ENCODE measurements at regions not wholly inside any gene's neighbourhood (a gene's known extent, or its start where the extent isn't known, plus 50 kb on each side); places are given as distances from the start of the nearest gene placed in this dataset.

GRCh38 chr3:102159810-102160451 is 274.9 kb upstream of the ZPLD1 start:
- DNase-seq = no peak

DNA sequence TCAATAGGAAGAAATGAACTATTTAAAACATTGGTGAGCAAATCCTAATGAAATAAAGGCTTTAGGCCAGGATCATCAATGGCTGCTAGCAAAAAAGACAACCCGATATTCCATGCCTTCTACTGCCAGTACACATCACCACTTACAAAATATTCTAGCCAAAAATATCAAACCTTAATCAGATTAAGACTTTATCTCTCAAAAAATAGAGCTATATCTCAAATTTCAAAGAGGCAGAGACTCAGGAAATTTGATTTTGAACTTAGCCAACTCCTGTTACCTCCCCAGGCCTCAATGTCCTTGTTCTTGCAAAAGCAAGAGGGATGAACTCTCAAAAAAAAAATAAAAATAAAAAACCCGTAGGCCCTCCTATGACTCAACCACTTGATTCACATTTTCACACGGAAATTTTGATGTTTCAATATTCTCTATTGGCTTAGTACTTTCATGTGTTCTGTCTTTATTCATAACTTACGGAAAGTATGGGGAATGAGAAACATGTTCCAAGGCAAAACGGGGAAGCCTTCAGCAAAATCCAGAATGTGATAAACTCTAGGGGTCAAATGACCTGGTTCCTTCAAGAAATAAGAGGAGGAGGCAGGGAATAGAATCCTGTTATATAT is 273.3 kb upstream of the ZPLD1 start:
- DNase-seq = peak in 1 of 2 donors; percentile 27

DNA sequence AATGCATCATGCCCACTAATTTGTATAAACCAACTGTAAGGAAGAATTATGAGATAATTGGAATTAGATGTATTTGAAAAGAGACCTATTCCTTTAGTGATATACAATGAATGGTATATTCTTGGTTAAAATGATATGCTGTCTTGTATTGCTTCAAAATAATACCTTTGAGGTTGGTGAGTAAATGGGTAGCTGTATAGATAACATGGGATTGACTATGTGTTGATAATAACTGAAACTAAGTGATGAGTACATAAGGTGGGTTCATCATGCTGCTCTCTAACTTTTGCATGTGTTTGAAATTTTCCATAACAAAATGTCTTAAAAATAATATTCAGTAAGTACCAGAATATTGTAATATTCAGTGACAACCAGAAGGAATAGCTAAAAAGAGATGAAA is 272.6 kb upstream of the ZPLD1 start:
- DNase-seq = no peak

GRCh38 chr3:102163039-102163817 is 271.6 kb upstream of the ZPLD1 start:
- no peak for DNase-seq

DNA sequence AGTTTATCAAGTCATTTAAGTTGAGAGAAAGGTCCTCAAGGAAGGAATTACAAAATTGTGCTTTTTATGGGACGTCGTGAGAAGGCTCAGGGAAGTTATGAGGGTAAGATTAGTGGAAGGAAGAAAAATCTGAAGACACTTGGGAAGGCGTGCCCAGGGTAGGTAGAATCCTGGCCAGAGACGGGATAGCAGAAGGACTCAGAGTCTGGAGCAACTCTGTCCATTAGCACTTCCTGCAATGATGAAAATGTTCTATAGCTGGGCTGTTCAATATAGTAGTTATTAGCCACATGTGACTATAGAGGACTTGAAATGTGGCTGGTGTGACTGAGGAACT is 271.0 kb upstream of the ZPLD1 start:
- no peak for DNase-seq

DNA sequence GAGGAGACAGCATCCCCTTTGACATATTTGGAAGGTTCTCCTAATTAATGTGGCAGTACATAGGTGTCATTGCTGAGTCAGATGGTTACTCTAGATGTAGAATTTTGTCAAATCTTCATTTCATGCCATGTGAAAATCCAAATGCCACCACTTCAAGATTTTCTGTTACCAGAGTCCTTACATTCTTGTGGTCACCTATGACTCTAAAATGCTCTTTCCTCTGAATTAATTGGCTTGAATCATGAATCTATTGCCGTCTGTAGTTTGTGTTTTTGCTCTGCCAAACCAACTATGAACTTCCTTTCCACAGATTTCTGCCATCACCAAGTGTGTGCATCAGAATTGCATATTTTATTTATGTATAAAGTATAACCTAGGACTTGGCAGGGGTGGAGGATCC is 269.4 kb upstream of the ZPLD1 start:
- DNase-seq = no peak

DNA sequence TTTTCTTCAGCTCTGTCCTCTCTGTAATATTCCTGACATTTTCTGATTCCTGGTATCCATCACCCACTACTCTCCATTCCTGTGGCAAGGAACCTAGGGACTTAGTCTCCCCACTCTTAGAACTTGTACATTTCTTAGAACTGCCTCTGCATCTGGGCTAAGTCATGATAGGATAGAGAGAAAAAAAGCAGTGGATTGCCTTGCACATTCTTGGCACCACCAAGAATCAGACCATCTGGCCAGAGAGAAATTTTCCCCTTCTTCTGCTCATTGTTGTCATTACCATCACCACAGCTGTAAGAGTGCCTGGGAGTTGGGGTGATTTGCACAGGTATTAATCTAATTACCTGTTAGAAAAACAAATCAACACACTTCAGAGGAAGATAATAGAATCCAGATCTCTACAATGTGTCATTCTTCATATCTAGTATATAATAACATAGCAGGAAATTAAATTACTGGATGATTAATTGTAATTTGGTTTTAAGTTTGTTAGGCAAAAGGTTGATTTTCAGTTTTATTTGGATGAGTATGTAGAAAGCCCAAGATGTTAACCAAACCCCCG is 264.8 kb upstream of the ZPLD1 start:
- no peak for DNase-seq

- no peak for DNase-seq
Observed at GRCh38 chr3:102170545-102170944, 264.3 kb upstream of the ZPLD1 start.

GRCh38 chr3:102174312-102174712 is 260.5 kb upstream of the ZPLD1 start:
- DNase-seq = no peak

- DNase-seq = no peak
Observed at GRCh38 chr3:102174832-102175374, 259.9 kb upstream of the ZPLD1 start.

DNA sequence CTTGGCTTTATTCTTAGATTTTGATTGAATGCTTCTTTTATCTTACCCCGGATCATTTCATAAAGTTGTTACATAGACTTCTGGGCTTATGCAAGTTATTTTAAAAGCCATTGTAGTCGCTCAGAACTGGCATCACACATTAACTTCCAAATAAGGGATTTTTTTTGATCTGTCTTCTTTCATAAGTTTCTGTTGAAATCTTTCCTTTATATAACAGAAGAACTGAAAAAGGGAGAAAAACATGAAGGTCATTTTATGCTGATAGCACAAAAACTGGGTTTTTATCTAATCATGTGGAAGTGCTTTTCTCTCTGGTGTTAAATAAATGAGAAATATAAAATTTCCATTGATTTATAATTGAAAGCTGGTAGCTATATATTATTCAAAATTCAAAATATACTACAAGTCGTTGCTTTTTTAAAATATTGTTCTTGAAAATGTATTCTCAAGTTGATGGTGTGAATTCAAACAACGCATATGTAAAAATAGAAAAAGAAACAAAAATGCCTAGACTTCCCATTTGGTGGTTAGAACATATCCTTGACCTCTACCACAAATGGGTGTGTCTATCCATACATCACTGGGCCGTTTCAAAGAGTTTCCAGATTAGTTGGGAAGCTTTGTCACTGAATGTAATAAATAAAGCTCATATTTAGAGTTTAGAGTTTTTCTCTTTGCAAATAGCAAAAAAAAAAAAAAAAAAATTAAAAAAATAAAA is 258.3 kb upstream of the ZPLD1 start:
- DNase-seq = peak; percentile 69 to 82

- no peak for DNase-seq
Observed at GRCh38 chr3:102177075-102177755, 257.6 kb upstream of the ZPLD1 start.

DNA sequence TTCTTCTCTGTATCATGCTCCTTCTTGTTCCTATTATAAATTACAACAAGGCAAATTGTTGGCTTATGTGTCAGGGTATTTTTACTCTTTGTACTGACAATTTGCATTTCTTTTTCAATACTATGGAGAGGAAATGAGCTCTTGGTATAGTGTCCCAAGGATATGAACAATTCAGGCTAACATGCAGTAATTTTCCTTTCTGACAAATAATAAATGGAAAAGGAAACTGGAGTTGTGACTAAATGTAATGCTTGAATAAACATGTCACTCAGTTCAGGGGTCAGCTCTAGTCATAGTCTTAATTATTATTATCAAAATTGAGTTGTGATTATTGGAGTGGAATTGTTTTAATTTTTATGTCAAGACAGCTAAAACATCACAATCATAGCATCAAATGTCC is 256.0 kb upstream of the ZPLD1 start:
- DNase-seq = peak in 1 of 2 donors; percentile 52

- DNase-seq = peak in 1 of 2 donors; percentile 45
Observed at GRCh38 chr3:102179326-102180177, 255.3 kb upstream of the ZPLD1 start.

DNA sequence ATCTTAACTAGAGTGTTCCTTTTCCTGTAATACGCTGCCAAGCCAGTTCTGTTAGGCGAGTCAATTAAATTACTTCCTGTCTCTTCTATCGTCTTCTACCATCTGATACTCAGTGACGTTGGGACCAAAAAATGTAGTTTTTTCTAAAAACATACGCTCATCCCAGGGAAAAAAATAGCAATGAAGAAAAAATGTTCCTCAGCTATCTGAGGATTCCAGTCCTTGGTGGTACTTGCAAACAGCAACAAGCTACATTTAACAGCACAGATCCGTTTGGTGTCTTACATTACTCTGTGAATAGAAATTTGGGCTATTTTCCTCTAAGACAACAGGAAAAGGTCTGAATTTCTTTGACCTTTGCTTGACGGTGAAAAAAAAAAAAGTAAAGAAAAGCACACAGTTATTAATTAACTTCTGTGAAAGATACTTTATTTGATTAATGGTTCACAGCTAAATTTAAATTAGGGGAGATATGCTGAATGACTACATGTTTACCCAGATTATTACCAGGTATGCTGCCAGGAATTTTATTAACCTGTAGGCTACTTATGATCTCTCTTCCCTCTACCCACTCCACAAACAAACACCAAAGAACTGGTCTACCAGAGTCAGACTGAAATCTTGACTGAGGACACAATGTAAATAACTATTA is 254.4 kb upstream of the ZPLD1 start:
- peak in 1 of 2 donors; percentile 39 for DNase-seq

DNA sequence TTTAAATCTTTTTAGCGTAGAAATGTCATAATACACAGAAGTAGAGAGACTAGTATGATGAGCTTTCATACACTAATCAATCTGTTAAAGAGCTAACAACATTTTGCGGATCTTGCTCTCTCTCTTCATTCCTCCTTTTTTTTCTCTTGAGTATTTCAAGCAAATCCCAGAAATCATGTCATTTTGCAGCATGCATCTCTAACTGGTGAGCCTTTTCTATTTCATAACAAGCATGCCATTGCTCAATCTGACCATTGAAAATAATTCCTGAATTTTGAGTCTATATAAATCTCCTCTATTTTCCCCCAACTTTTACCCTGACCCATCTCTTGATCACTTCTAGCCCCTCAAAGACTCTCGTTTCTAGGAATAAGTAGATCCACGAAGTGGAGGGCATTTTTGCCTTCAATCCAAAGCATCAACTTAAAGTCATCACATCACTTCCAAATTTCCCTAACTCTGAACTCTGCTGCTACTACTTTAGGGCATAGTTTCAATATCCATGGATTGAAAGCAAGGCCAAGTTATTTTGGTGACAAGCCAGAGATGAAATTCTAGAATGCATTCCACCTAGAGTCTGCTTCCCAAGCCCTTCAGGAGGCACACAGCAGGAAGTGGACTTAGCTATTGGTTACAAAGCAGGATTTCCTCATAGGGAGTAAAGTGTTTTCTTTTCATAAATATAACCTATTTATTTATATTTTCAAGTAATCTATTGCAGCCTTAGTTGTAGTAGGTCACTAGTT is 253.5 kb upstream of the ZPLD1 start:
- DNase-seq = peak in 1 of 2 donors; percentile 41

- no peak for DNase-seq
Observed at GRCh38 chr3:102182162-102182561, 252.7 kb upstream of the ZPLD1 start.

GRCh38 chr3:102183186-102183585 is 251.6 kb upstream of the ZPLD1 start:
- DNase-seq = no peak

GRCh38 chr3:102183623-102184022 is 251.2 kb upstream of the ZPLD1 start:
- no peak for DNase-seq

- peak; percentile 87 to 94 for DNase-seq
Observed at GRCh38 chr3:102189541-102189940, 245.3 kb upstream of the ZPLD1 start.
